DMS114 treated with DMSO at 0.1 percent for 48 hours (cell line): ENCODE measurements at regions not wholly inside any gene's neighbourhood (a gene's known extent, or its start where the extent isn't known, plus 50 kb on each side); places are given as distances from the start of the nearest gene placed in this dataset.

Experiments
- DNase-seq: peaks from one replicate; lab custom pipeline; 2025; ENCODE audit not compliant: unreplicated experiment; lab: John Stamatoyannopoulos, UW

DNA sequence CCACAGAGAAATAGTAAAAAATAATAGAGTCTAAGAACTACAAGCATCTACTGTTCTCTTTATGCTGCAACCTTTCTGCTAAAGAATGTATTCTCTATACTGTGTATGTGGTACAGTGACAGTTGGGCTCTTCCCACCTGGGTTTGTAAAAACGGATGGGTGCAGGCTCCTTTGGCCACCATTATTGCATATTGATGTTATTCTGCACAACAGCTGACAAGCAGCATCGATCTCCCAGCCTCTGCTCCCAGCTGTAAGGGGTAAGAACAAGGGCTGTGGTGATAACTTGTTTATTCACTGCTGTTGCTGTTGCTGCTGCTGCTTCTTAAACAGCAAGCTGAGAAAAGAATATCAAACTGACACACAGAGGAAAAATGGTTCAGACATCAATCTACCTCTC lies 56.1 kb downstream of the KCNRG start:
- no peak for DNase-seq

DNA sequence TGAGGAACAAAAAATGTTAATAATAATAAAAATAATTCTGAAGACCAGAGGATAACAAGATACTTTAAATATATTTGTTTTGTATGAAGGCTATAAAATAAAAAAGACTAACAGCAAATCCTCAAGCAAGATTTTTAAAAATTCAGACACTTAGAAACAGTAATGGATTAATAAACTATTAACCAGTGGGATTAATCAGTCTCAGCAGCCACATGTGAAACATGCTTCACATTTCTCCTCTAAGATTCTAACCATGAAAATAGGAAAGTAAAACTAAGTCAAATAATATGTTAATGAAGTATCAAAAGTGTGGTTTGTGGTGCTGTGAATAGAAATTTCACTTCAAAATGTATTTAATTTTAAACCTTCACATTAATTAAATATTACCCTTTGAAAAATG lies 57.4 kb downstream of the KCNRG start:
- DNase-seq, result no peak

DNA sequence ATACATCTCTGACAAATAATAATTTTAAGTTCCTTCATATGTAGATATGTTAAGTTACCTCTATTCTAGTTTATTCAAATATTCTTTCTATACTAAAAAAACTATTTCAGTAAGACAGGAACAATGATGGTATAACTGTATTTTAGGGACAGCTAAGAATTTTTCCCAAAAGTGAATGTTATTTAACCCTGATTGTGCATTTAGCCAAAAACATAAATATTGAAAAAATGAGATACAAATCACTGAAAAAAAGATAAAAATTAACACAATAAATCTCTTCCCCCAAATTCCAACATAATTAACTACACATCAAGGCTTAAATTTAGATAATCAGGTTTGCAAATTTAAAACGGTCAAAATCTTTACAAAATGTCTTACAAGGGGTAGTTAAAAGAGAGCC lies 58.1 kb downstream of the KCNRG start:
- no peak for DNase-seq

DNA sequence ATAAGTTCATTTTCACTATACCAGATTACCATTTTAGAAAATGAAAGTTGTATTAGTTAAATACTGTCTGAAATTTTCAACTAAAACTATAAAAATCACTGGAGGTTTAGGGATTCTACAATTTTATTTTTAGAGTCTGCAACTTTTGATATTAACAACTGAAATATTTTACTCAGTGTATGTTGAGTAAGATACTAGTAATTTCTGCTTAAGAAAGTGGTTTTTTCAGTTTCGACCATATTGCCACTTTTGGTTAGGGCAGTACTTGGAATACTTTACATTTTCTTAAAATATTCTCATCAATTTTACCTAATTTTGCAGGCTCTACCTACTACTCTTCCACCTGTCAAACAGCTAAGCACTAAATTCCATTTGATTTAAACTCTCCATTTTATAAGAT lies 59.6 kb downstream of the KCNRG start:
- DNase-seq, result no peak

DNA sequence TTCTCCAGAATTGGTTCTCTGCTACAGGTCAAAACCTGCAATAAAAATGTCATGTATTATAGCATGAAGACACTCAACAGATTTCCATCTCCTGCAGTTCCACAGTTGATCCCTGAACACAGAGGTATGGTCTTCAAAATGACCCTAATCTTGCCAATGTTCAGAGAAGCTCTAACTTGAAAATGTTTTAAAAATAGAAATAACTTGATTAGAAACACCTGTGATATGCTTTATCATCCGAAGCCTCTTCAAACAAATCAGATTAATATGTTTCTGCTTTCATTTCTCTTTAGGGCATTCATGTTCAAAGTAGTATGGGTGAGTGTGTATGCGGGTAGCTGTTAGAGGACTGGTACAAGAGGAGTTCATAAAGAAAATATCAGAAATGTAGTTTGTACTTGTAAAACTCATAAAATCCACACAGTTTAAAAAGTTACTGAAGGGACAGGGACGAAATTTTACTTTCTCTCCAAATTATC lies 60.4 kb downstream of the KCNRG start:
- no peak for DNase-seq

DNA sequence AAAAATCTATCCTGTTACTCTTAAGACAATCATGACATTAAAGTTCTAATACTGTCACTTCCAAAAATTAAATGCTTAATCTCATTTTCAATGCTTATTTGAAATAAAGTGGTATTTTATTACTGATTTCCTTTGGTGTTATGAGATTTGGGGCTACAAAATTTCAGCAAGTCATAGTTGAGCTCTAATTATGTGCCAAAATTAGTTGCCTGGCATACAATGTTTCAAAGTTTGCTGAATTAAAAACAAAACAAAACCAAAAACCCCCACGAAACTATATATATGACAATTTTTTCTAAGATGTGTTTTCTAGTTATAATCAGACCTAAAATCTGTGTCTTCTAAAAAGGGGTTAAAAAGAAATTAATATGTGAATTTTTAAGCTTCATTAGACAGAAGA lies 62.2 kb downstream of the KCNRG start:
- DNase-seq, result no peak

DNA sequence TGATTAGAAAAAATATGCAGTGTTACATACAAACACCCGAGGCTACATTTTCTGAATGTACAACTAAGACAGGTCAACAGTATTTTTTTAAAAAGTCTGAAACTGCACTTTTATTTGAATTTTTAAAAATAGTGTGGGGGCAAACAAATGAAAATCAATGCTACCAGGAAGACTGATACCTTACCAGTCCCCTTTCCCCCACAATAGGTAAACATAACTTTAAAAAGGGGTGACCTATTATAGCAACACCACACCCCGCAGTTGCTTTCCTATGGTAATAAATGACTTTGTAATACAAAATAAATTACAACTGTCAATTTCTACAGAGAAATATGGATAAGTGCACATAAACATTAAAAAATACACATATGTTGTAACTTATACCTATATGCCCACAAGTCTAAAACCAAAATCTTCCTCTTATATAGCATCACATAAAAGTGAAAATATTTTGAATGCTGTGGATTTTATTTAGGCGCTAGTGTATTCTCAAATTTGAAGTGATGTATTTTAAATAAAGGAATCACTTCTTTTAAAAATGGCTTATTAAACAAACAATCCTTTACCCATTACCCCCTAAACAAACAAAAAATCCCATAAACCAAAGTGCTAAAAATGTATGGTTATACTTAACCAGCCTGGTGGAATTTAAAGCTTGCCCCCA lies 63.1 kb downstream of the KCNRG start:
- DNase-seq, result no peak

DNA sequence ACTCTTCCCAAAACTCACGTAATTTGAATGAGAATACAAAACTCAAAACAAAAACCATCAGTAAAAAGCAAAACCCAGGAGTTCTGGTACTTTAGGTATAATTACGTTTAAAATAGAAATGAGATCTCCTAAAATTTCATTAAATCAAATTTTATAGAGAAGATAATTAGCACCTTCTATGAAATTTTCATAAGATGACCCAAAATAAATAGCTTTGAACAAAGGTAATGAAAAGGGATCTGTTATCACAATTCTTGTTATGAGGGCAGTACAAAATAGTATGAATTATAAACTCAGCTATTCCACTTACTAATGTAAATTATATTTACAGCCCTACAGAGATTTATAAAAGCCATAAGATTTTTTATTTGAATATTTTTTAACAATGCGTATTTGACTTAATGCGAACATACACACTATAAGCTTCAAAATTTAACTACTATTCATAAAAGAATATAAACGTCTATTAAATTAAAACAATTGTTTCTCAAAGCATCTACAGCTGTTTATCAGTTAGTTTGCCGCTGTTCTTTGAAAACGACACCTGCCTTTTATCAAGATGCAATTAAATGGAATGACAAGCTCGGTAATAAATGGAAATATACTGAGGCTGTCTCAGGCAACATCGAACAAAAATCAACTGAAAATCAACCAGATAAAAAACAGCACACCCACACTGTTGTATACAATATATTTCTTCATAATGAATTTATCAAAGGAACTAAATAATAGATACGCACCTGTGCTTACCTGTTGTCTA lies 63.8 kb downstream of the KCNRG start:
- DNase-seq, result no peak

DNA sequence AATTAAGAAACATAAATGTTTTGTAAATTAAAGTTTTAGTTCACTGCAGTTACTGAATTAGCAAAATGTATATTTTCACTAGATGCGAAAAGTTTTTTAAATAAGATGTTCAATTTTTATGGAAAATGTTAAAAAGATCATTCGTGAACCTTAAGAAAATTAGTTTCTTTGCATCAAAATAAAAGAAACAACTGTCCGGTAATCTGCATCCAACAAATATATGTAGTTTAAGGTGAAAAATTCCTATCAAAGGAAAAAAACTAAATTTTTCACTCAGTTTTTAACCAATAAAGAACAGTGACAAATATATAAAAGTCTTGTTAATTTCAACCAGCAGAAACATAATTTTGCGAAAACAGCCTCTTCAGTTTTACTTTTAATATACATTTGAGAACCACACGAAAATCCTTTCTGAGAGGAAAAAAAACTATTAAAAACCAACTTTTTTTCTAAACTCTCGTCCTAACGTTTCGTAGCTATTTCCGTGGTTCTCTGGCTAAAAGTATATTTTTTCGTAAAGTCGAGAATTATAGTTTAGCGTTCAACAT lies 64.5 kb downstream of the KCNRG start:
- no peak for DNase-seq

DNA sequence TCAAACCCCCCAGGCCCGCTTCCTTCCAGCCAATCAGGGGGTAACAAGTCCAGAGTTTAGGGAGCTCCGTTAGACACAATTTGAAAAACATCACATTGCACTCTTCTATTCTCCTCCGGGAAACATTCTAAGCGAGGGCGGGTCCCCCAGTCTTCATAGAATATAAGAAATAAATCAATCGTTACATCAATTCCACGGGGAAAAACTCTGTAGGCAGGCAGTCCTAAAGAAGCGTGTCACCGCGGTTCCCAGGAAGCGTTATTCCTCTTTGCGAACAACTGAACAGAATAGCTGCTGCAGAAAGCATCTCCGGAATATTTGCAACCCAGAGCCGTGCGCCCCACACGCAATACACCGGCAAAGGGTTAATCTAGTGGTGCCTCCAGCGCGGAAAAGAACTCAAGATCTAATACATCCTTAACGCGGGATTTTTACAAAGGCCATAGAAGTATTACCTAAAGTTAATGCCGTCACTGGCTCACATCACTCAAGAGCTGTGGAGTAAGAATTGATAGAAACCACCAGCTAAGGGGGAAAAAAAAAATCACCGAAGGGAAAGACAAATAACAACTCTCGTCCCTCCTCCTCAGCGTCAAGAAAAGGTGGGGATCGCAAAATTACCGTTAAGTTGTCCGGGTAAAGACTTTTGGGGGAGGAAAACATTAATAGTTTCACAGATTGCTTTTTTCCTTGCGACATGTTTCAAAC lies 65.1 kb downstream of the KCNRG start:
- peak; percentile 27 for DNase-seq

DNA sequence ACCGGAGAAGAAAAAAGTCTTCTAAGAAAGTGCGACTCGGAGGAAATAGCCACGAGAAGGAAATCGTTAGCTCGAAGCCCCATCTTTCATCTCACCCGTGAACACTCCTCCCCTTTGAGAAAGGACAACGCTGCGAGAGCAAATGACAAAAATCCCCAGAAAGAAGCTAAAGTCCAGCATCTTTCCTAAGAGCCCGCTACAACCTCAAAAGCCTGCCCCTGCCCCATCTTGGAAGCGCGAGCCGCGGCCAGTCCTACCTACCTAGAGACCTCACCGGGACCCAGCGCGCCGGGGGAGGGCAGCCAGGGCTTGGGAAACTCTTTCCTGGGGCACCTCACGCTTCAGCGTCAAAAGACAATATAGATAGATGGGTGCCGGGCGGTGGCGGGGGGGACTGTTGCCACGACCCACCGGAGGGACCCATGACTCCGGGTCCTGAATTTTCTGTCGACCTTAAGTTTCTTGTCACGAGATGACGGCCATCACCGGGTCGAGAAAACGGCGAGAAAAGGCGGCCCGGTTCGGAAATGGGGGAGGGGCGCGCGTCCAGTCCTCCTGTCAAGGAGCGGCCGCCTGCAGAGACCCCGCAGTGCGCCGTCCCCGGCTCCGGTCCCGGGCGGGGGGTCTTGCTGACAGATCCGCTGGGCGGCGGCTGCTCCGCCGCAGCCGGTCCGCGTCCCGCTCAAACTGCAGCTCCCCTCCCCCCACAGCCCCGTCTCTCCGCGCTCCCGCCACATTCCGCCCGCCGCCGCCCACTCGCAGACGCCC lies 65.9 kb downstream of the KCNRG start:
- DNase-seq, result peak; percentile 25

- peak; percentile 90 for DNase-seq
These were observed 66.6 kb downstream of the KCNRG start for GRCh38 chr13:50081679-50082425.

- peak; percentile 16 for DNase-seq
These were observed 67.4 kb downstream of the KCNRG start for GRCh38 chr13:50082426-50083281.

GRCh38 chr13:50085063-50085462 lies 69.8 kb downstream of the KCNRG start:
- DNase-seq, result peak; percentile 29

DNA sequence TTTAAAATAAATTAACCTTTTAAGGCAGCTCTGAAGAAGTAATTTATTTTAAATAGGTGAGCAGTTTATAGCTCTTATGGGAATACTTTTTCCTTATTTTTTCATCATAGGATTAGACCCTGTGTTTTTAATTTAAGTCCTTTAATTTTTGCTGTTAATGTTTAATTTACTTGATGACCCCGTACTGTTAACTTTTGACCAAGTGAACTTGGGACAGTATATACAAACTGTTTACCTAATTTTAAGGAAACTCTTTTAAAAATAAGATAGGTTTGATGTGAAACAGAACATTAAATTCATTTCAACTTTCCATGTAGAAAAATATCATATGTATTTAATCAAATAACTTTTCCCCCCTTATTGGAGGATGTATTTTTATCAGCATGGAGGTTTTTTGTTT lies 74.4 kb downstream of the KCNRG start:
- DNase-seq, result no peak

GRCh38 chr13:50090211-50090610 lies 75.0 kb downstream of the KCNRG start:
- DNase-seq, result no peak

- DNase-seq, result no peak
These were observed 79.5 kb downstream of the KCNRG start for GRCh38 chr13:50094615-50095293.

- DNase-seq, result no peak
These were observed 83.4 kb downstream of the KCNRG start for GRCh38 chr13:50098693-50099092.

DNA sequence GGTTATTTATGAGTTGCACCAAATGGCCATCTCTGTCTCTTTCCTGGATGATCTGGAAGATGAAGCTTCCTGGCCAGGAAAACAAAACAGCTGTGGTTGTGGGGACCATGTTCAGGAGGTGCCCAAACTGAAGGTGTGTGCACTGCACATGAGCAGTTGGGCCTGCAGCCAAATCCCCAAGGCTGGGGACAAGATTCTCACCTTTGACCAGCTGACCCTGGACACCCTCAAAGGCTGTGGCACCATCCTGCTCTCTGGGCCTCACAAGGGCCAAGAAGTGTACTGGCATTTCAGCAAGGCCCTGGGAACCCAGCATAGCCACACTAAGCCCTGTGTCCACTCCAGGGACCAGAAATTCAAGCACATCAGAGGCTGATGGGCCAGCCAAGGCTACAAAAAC lies 84.2 kb downstream of the KCNRG start:
- no peak for DNase-seq
